ENCODE measurements at regions not wholly inside any gene's neighbourhood (a gene's known extent, or its start where the extent isn't known, plus 50 kb on each side); places are given as distances from the start of the nearest gene placed in this dataset.

DNA sequence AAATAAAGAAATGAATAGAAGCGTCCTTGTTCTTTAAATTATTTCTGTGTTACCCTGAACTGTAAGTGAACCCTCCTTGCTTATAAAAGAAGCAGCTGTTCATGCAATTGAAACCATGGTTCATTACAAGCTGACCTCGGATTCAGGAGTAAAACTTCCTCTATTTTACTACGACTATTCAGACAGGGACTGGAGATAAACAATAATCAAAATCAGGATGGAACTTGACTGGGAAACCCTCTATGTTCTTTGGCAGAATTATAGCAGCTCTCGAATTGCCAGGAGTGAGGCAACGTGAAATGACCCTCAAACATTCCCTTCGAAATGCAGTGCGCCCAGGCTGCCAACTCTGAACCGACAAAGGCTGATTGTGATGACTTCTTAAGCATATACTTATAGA, 172.1 kb downstream of the CYP26A1 start:
- TF ChIP-seq, protein P1, sequence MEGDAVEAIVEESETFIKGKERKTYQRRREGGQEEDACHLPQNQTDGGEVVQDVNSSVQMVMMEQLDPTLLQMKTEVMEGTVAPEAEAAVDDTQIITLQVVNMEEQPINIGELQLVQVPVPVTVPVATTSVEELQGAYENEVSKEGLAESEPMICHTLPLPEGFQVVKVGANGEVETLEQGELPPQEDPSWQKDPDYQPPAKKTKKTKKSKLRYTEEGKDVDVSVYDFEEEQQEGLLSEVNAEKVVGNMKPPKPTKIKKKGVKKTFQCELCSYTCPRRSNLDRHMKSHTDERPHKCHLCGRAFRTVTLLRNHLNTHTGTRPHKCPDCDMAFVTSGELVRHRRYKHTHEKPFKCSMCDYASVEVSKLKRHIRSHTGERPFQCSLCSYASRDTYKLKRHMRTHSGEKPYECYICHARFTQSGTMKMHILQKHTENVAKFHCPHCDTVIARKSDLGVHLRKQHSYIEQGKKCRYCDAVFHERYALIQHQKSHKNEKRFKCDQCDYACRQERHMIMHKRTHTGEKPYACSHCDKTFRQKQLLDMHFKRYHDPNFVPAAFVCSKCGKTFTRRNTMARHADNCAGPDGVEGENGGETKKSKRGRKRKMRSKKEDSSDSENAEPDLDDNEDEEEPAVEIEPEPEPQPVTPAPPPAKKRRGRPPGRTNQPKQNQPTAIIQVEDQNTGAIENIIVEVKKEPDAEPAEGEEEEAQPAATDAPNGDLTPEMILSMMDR (IDR thresholded peaks at IDR 0.05) = no peak
- no peak overlapping the region for H3K4me3 ChIP-seq
- H3K27me3 ChIP-seq = no peaks in the 10 kb centered on the region
- no peaks in the 10 kb centered on the region for H3K4me1 ChIP-seq
- no peaks in the 10 kb centered on the region for H3K36me3 ChIP-seq
- DNase-seq (ENCODE audit: low spot score) = no peak
- H3K27ac ChIP-seq = no peak overlapping the region
- H3K9me3 ChIP-seq = no peaks in the 10 kb centered on the region

DNA sequence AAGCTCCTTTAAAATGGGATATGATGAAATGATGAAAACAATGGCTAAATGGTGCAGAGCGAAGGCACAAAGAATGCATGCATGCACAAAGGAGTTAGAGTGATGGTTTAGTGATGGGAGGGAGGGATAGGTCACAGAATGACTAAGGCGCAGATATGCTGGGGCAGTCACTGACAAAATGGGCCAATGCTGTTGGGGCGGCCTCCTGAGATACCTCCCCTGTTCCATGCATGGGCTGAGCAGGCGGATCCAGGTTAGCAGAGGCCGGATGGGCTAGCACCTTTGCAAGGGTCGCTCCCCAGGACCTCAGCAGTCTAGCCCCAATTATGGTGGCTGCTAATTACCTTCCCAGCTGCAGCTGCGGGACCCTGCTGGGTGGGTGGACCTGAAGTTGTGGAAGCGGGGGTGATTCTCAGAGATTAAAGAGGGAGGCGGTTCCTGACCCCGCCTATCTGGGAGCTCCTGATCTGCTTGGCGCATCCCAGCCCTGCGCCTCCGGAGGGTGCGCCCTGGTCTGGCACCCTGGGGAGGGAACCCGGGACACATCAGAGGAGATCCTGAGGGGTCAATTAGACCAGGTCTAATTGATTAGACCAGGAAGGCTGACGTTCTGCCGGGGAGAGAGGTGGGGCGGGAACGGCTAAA, 175.0 kb downstream of the CYP26A1 start:
- no peaks in the 10 kb centered on the region for H3K9me3 ChIP-seq
- H3K4me1 ChIP-seq = no peaks in the 10 kb centered on the region
- no peaks in the 10 kb centered on the region for H3K36me3 ChIP-seq
- no peak for DNase-seq (ENCODE audit: low spot score)
- H3K4me3 ChIP-seq = no peak overlapping the region
- no peaks in the 10 kb centered on the region for H3K27me3 ChIP-seq
- TF ChIP-seq, protein P1 (IDR thresholded peaks at IDR 0.05) = no peak
- H3K27ac ChIP-seq = no peak overlapping the region

DNA sequence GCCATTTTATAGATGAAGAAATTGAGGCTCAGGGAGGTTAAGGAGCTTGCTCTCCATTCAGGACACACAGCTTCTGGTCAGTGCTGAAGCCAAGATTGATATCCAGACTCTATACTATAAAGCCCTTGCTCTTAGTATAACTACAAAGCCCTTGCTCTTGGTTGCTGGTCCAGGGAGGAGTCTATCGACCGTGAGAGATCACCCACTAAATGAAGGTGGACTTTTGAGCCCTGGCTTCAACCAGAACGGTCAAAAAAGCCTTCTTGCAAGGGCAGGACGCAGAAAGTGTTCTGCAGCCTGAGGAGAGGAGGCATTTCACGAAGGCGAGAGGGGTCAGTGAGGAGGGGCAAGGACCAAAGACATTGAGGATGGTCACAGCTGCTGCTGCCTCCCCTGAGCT, 176.3 kb downstream of the CYP26A1 start:
- H3K27ac ChIP-seq = no peak overlapping the region
- no peaks in the 10 kb centered on the region for H3K9me3 ChIP-seq
- no peak overlapping the region for H3K4me3 ChIP-seq
- no peak for DNase-seq (ENCODE audit: low spot score)
- no peaks in the 10 kb centered on the region for H3K36me3 ChIP-seq
- TF ChIP-seq, protein P1 (IDR thresholded peaks at IDR 0.05) = no peak
- H3K4me1 ChIP-seq = no peaks in the 10 kb centered on the region
- H3K27me3 ChIP-seq = no peaks in the 10 kb centered on the region

DNA sequence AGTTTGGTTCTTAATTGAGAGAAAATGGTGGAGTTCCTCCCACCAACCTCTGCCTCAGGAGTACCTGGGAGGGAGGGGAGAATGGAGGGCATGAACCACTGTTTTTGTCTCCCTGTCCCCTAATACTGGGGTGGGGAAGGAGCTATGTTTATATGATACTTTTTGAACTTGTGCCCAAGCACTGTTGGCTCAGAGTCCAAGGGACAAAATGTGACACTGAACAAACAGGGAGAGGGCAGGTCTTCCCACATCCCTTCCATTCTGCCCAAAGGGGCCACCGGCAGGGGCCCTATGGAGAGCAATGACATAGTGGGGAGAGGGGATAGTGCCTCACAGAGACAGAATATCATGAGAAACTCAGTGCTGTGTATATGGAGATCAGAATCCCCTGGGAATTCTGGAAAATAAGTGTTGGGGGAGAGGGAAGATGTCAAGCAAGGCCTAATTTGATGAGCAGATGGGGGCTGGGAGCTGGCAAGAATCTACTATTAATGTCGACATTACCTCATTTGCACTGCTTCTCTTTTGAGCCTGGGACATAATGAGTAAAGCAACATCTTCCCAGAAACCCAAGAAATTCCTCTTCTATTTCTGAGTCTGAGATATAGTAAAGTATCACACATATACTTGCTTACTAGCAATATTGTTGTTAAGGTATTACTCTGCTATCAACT, 180.6 kb downstream of the CYP26A1 start:
- TF ChIP-seq, protein P1 (IDR thresholded peaks at IDR 0.05) = no peak
- H3K36me3 ChIP-seq = no peaks in the 10 kb centered on the region

DNA sequence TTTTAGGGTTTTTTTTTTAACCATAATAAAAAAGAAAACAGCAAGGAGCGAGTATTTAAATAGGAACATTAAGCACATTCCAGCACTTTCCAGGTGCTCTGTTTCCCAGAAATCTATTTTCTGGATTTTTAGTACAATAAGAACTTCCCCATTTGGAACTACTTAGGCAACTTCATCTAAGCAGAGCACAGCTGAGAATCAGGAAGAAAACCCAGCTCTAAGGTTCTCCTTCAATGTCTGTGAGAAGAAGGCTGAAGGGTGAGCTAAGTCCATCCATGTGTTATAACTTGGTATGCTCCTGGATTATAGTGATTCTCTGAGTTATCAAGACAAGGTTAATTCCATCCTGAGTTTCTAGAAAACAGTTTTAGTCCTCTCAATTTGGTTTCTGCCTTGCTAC, 181.9 kb downstream of the CYP26A1 start:
- no peaks in the 10 kb centered on the region for H3K4me1 ChIP-seq
- H3K27ac ChIP-seq = no peak overlapping the region
- TF ChIP-seq, protein P1 (IDR thresholded peaks at IDR 0.05) = no peak
- H3K36me3 ChIP-seq = no peaks in the 10 kb centered on the region
- DNase-seq (ENCODE audit: low spot score) = no peak
- no peaks in the 10 kb centered on the region for H3K27me3 ChIP-seq
- H3K4me3 ChIP-seq = no peak overlapping the region
- H3K9me3 ChIP-seq = no peaks in the 10 kb centered on the region

More for the DNA sequence above, 180.6 kb downstream of the CYP26A1 start:
- H3K27ac ChIP-seq = no peak overlapping the region
- no peaks in the 10 kb centered on the region for H3K27me3 ChIP-seq
- no peak for DNase-seq (ENCODE audit: low spot score)
- H3K4me1 ChIP-seq = no peaks in the 10 kb centered on the region
- H3K4me3 ChIP-seq = no peak overlapping the region
- H3K9me3 ChIP-seq = no peaks in the 10 kb centered on the region
